ENCODE measurements at regions not wholly inside any gene's neighbourhood (a gene's known extent, or its start where the extent isn't known, plus 50 kb on each side); places are given as distances from the start of the nearest gene placed in this dataset.

GRCh38 chr2:71934320-71934593, 213.4 kb downstream of the CYP26B1 start:
- TF ChIP-seq CTCF (IDR thresholded peaks at IDR 0.05) (no peak), POLR2A (IDR thresholded peaks at IDR 0.05) (no peak)

Measured in Peyer's patch (tissue), 4 donors.